ENCODE measurements at regions not wholly inside any gene's neighbourhood (a gene's known extent, or its start where the extent isn't known, plus 50 kb on each side); places are given as distances from the start of the nearest gene placed in this dataset.

GRCh38 chr4:77465271-77465670 lies 140.3 kb upstream of the CXCL13 start:
- Mint-ChIP-seq H3K36me3 (ENCODE audit: insufficient read depth, unreplicated experiment) (no peaks in the 10 kb centered on the region), H3K27me3 (ENCODE audit: insufficient read depth, unreplicated experiment) (peaks cover 2% of the 10 kb centered on the region), H3K4me1 (ENCODE audit: low read depth, unreplicated experiment) (no peaks in the 10 kb centered on the region), H3K9me3 (ENCODE audit: unreplicated experiment) (peaks cover 11% of the 10 kb centered on the region), H3K4me3 (ENCODE audit: unreplicated experiment) (no peak overlapping the region), H3K27ac (ENCODE audit: unreplicated experiment) (no peak overlapping the region)
- Histone ChIP-seq H3K36me3 (ENCODE audit: control insufficient read depth, insufficient read depth, low read length) (no peaks in the 10 kb centered on the region), H3K4me3 (ENCODE audit: low read depth, low read length) (no peak overlapping the region), H3K4me1 (no peaks in the 10 kb centered on the region), H3K27me3 (replicated peaks; ENCODE audit: control insufficient read depth, insufficient read depth, low read length) (no peaks in the 10 kb centered on the region), H3K9me3 (no peaks in the 10 kb centered on the region)
- peak in 1 of 2 experiments; percentile 24 for TF ChIP-seq CTCF (IDR thresholded peaks at IDR 0.05; ENCODE audit: insufficient read depth in 1 of 2, low read depth in 1 of 2, low read length in 1 of 2, severe bottlenecking in 1 of 2, unreplicated experiment in 1 of 2)
- intact Hi-C loops (cut with micrococcal nuclease; ENCODE audit: unreplicated experiment) = no loop called here
- DNase-seq = peak in 1 of 2 experiments; percentile 4
- no TSS peak for BruUV-seq (replicated peaks)
- POLR2A ChIA-PET = no interaction called here
- CTCF ChIA-PET = interaction anchor here (0.9 kb wide), 1 partner anchor 136 kb away, joined by 4 read pairs; no protein-coding TSS in a partner anchor

- H3K9me3 ChIP-seq = no peaks in the 10 kb centered on the region
- no peak overlapping the region for H3K4me3 Mint-ChIP-seq (ENCODE audit: unreplicated experiment)
- no peak overlapping the region for H3K27ac Mint-ChIP-seq (ENCODE audit: unreplicated experiment)
- H3K4me3 ChIP-seq (ENCODE audit: low read depth, low read length) = no peak overlapping the region
- no peak for TF ChIP-seq CTCF (IDR thresholded peaks at IDR 0.05; ENCODE audit: insufficient read depth in 1 of 2, low read depth in 1 of 2, low read length in 1 of 2, severe bottlenecking in 1 of 2, unreplicated experiment in 1 of 2)
- POLR2A ChIA-PET = no interaction called here
- H3K27me3 ChIP-seq (replicated peaks; ENCODE audit: control insufficient read depth, insufficient read depth, low read length) = no peaks in the 10 kb centered on the region
- H3K9me3 Mint-ChIP-seq (ENCODE audit: unreplicated experiment) = peaks cover 11% of the 10 kb centered on the region
- intact Hi-C loops (cut with micrococcal nuclease; ENCODE audit: unreplicated experiment) = no loop called here
- CTCF ChIA-PET = no interaction called here
- no peaks in the 10 kb centered on the region for H3K36me3 ChIP-seq (ENCODE audit: control insufficient read depth, insufficient read depth, low read length)
- peaks cover 2% of the 10 kb centered on the region for H3K27me3 Mint-ChIP-seq (ENCODE audit: insufficient read depth, unreplicated experiment)
- BruUV-seq (replicated peaks) = no TSS peak
- DNase-seq = no peak
- no peaks in the 10 kb centered on the region for H3K4me1 Mint-ChIP-seq (ENCODE audit: low read depth, unreplicated experiment)
- H3K4me1 ChIP-seq = no peaks in the 10 kb centered on the region
- no peaks in the 10 kb centered on the region for H3K36me3 Mint-ChIP-seq (ENCODE audit: insufficient read depth, unreplicated experiment)
Measured at GRCh38 chr4:77466430-77466829, 139.2 kb upstream of the CXCL13 start.

GRCh38 chr4:77471821-77472495 lies 133.7 kb upstream of the CXCL13 start:
- no peaks in the 10 kb centered on the region for H3K36me3 ChIP-seq (ENCODE audit: control insufficient read depth, insufficient read depth, low read length)
- TF ChIP-seq CTCF (IDR thresholded peaks at IDR 0.05; ENCODE audit: insufficient read depth in 1 of 2, low read depth in 1 of 2, low read length in 1 of 2, severe bottlenecking in 1 of 2, unreplicated experiment in 1 of 2) = no peak
- CTCF ChIA-PET = no interaction called here
- Mint-ChIP-seq H3K4me1 (ENCODE audit: low read depth, unreplicated experiment) (no peaks in the 10 kb centered on the region), H3K4me3 (ENCODE audit: unreplicated experiment) (no peak overlapping the region), H3K27me3 (ENCODE audit: insufficient read depth, unreplicated experiment) (peaks cover 6% of the 10 kb centered on the region), H3K36me3 (ENCODE audit: insufficient read depth, unreplicated experiment) (no peaks in the 10 kb centered on the region), H3K27ac (ENCODE audit: unreplicated experiment) (no peak overlapping the region), H3K9me3 (ENCODE audit: unreplicated experiment) (no peaks in the 10 kb centered on the region)
- H3K9me3 ChIP-seq = peaks cover 4% of the 10 kb centered on the region; the same call in 1 of the 2 replicates
- no peak for DNase-seq
- no peaks in the 10 kb centered on the region for H3K4me1 ChIP-seq
- POLR2A ChIA-PET = no interaction called here
- BruUV-seq (replicated peaks) = no TSS peak
- intact Hi-C loops (cut with micrococcal nuclease; ENCODE audit: unreplicated experiment) = loop anchor here (10.0 kb wide), 1 partner anchor 123 kb away; no protein-coding TSS in a partner anchor
- H3K4me3 ChIP-seq (ENCODE audit: low read depth, low read length) = no peak overlapping the region
- H3K27me3 ChIP-seq (replicated peaks; ENCODE audit: control insufficient read depth, insufficient read depth, low read length) = no peaks in the 10 kb centered on the region
